ENCODE measurements at regions not wholly inside any gene's neighbourhood (a gene's known extent, or its start where the extent isn't known, plus 50 kb on each side); places are given as distances from the start of the nearest gene placed in this dataset.

- no peak overlapping the region for H3K9ac ChIP-seq (ENCODE audit: extremely low read depth, insufficient read length, low read length)
- H2BK120ac ChIP-seq (ENCODE audit: low read depth, low read length, poor library complexity, severe bottlenecking): no peak overlapping the region
- no peak overlapping the region for H3T11ph ChIP-seq (ENCODE audit: low read length)
- H3K23ac ChIP-seq (ENCODE audit: insufficient read length, low read depth, low read length): no peak overlapping the region
- no peak overlapping the region for H3K56ac ChIP-seq (ENCODE audit: insufficient read length, low read depth, low read length)
- H2AFZ ChIP-seq (ENCODE audit: low read length): no peak overlapping the region
- H3K79me1 ChIP-seq (ENCODE audit: insufficient read depth, low read depth, low read length, poor library complexity, severe bottlenecking): no peaks in the 10 kb centered on the region
- no peaks in the 10 kb centered on the region for H3K4me1 Mint-ChIP-seq
- H3K27me3 Mint-ChIP-seq (ENCODE audit: low read depth): no peaks in the 10 kb centered on the region
- no peak overlapping the region for H2AK5ac ChIP-seq (ENCODE audit: insufficient read length, low read length)
- no peak overlapping the region for H3K14ac ChIP-seq (ENCODE audit: insufficient read depth, low read length)
- no peak for TF ChIP-seq CTCF (conservative IDR thresholded peaks at IDR 0.05)
- H4K91ac ChIP-seq (ENCODE audit: insufficient read length, low read depth, low read length): no peak overlapping the region
- H2BK12ac ChIP-seq (ENCODE audit: insufficient read length, low read depth, low read length): no peak overlapping the region
- H3K79me2 ChIP-seq (ENCODE audit: insufficient read depth, low read length): no peaks in the 10 kb centered on the region
- H3K23me2 ChIP-seq (ENCODE audit: insufficient read length, low read depth, low read length, poor library complexity, severe bottlenecking): no peaks in the 10 kb centered on the region
- H4K8ac ChIP-seq (replicated peaks; ENCODE audit: insufficient read length, low read depth, low read length): no peak overlapping the region
- no peak overlapping the region for H4K5ac ChIP-seq (ENCODE audit: insufficient read length, low read depth, low read length)
- no peak for DNase-seq
- no peaks in the 10 kb centered on the region for H3K36me3 Mint-ChIP-seq (ENCODE audit: insufficient read depth in 1 of 3, low read depth in 3 of 3)
- H2BK5ac ChIP-seq (ENCODE audit: insufficient read length, low read length): no peak overlapping the region
- H3K4me3 Mint-ChIP-seq: no peak overlapping the region
- no peak overlapping the region for H3K4ac ChIP-seq (ENCODE audit: low read depth, low read length)
- H3K27ac Mint-ChIP-seq: no peak overlapping the region
- H3K27ac ChIP-seq (ENCODE audit: insufficient read length, low read depth, low read length): no peak overlapping the region
- peaks cover 0 to 5% of the 10 kb centered on the region in 2 experiments; a peak in 3 of 5 replicates for H3K9me3 Mint-ChIP-seq
- H3K4me2 ChIP-seq (ENCODE audit: insufficient read depth, insufficient read length, low read length): no peak overlapping the region
- no peaks in the 10 kb centered on the region for H3K9me3 ChIP-seq (ENCODE audit: control insufficient read depth, low read depth, low read length)
- H2BK20ac ChIP-seq (ENCODE audit: low read depth, low read length, poor library complexity, severe bottlenecking): no peak overlapping the region
- no peaks in the 10 kb centered on the region for H4K20me1 ChIP-seq (ENCODE audit: control insufficient read depth, insufficient read depth, insufficient read length)
- no peaks in the 10 kb centered on the region for H3K27me3 ChIP-seq (ENCODE audit: insufficient read depth, low read length)
- no peak overlapping the region for H2BK15ac ChIP-seq (ENCODE audit: low read depth, low read length)
- no peaks in the 10 kb centered on the region for H3K4me1 ChIP-seq (ENCODE audit: insufficient read depth, low read length)
- no peak overlapping the region for H3K18ac ChIP-seq (ENCODE audit: insufficient read length, low read depth, low read length)
Measured at GRCh38 chr2:77721593-77721992, 199.4 kb upstream of the LRRTM4 start.

Data from H9 (cell line).